Breast epithelium (tissue), 4 donors: ENCODE measurements at regions not wholly inside any gene's neighbourhood (a gene's known extent, or its start where the extent isn't known, plus 50 kb on each side); places are given as distances from the start of the nearest gene placed in this dataset.

ENCODE experiments used
- DNase-seq, 2 donors: peaks; one replicate each; pipeline ENCODE4 v3.0.0-alpha.2; 2019; ENCODE audit warnings: low spot score in 2 of 2
- H3K27ac ChIP-seq, 2 donors: fragments of 200-600 bp; sonication (generic) in 1 of 2; one replicate each; pipeline ENCODE4 v1.5.1; 2016 to 2019; ENCODE audit warnings: mild to moderate bottlenecking in 1 of 2
- H3K27me3 ChIP-seq, 2 donors: fragments of 200-600 bp; sonication (generic) in 1 of 2; one replicate each; pipeline versions ENCODE4 v1.5.1 to v1.6.0; 2017 to 2019; ENCODE audit warnings: control low read depth in 1 of 2, mild to moderate bottlenecking in 1 of 2
- H3K36me3 ChIP-seq: fragments of 200-600 bp; one replicate; pipeline ENCODE4 v1.5.1; 2019
- H3K4me1 ChIP-seq, 2 donors: fragments of 200-600 bp; sonication (generic); one replicate each; pipeline ENCODE4 v1.5.1; 2016 to 2019; ENCODE audit warnings: control low read depth in 1 of 2
- H3K4me3 ChIP-seq, 3 donors: fragments of 200-600 bp; sonication (generic); 1 replicate in 2 of 3; 2 replicates in 1 of 3; pipeline ENCODE4 v1.5.1; 2016 to 2019; ENCODE audit warnings: mild to moderate bottlenecking in 3 of 3, moderate library complexity in 2 of 3
- H3K9me3 ChIP-seq, 2 donors: fragments of 200-600 bp; sonication (generic) in 1 of 2; one replicate each; pipeline ENCODE4 v1.5.1; 2016 to 2019; ENCODE audit warnings: control low read depth in 1 of 2
- CTCF ChIP-seq, 3 donors: fragments of 450-650 bp; IDR thresholded peaks; one replicate each; pipeline ENCODE4 v1.5.1; 2016 to 2017; ENCODE audit warnings: antibody characterized with exemption in 3 of 3, mild to moderate bottlenecking in 3 of 3, moderate library complexity in 3 of 3
- POLR2A ChIP-seq: fragments of 450-650 bp; IDR thresholded peaks from one replicate; pipeline ENCODE4 v1.6.1; 2016; ENCODE audit warnings: antibody characterized with exemption, mild to moderate bottlenecking, moderate library complexity
- POLR2AphosphoS5 ChIP-seq, 3 donors: sonication (generic); formaldehyde crosslinking; IDR thresholded peaks; one replicate each; pipeline ENCODE4 v1.6.1; 2017; ENCODE audit warnings: antibody characterized with exemption in 3 of 3
- intact Hi-C: fragments of 100-400 bp; cut with DNase I; formaldehyde crosslinking; loops from one replicate; pipeline ENCODE4 v1.15.1; 2023; ENCODE audit warnings: low total_unique reads

- no peak for TF ChIP-seq CTCF (IDR thresholded peaks at IDR 0.05)
- no peak for TF ChIP-seq POLR2A
- no peak for TF ChIP-seq POLR2AphosphoS5 (IDR thresholded peaks at IDR 0.05)
- Histone ChIP-seq H3K36me3 (no peaks in the 10 kb centered on the region), H3K27ac (peak overlapping the region in 1 of 2 donors; percentile 35), H3K4me1 (no peaks in the 10 kb centered on the region), H3K9me3 (no peaks in the 10 kb centered on the region), H3K27me3 (no peaks in the 10 kb centered on the region), H3K4me3 (no peak overlapping the region)
- intact Hi-C loops = no loop called here
- DNase-seq = no peak
Observed at GRCh38 chr4:108529984-108530905, 90.1 kb upstream of the RPL34 start.

- no peaks in the 10 kb centered on the region for H3K36me3 ChIP-seq
- no peak for DNase-seq
- no peaks in the 10 kb centered on the region for H3K4me1 ChIP-seq
- H3K27ac ChIP-seq = no peak overlapping the region
- intact Hi-C loops = no loop called here
- H3K9me3 ChIP-seq = no peaks in the 10 kb centered on the region
- H3K4me3 ChIP-seq = no peak overlapping the region
- no peak for TF ChIP-seq POLR2A
- TF ChIP-seq CTCF (IDR thresholded peaks at IDR 0.05) = no peak
- TF ChIP-seq POLR2AphosphoS5 (IDR thresholded peaks at IDR 0.05) = no peak
- no peaks in the 10 kb centered on the region for H3K27me3 ChIP-seq
Observed at GRCh38 chr4:108529102-108529501, 91.3 kb upstream of the RPL34 start.

GRCh38 chr4:108527723-108528122 lies 92.7 kb upstream of the RPL34 start:
- intact Hi-C loops = no loop called here
- Histone ChIP-seq H3K9me3 (no peaks in the 10 kb centered on the region), H3K27ac (no peak overlapping the region), H3K36me3 (no peaks in the 10 kb centered on the region), H3K4me3 (no peak overlapping the region), H3K27me3 (no peaks in the 10 kb centered on the region), H3K4me1 (no peaks in the 10 kb centered on the region)
- no peak for TF ChIP-seq POLR2A
- TF ChIP-seq POLR2AphosphoS5 (IDR thresholded peaks at IDR 0.05) = no peak
- no peak for TF ChIP-seq CTCF (IDR thresholded peaks at IDR 0.05)
- DNase-seq = no peak

- no peaks in the 10 kb centered on the region for H3K36me3 ChIP-seq
- TF ChIP-seq POLR2AphosphoS5 (IDR thresholded peaks at IDR 0.05) (no peak), CTCF (IDR thresholded peaks at IDR 0.05) (no peak), POLR2A (no peak)
- no peak overlapping the region for H3K4me3 ChIP-seq
- no peak for DNase-seq
- no peaks in the 10 kb centered on the region for H3K9me3 ChIP-seq
- intact Hi-C loops = no loop called here
- no peak overlapping the region for H3K27ac ChIP-seq
- H3K4me1 ChIP-seq = no peaks in the 10 kb centered on the region
- no peaks in the 10 kb centered on the region for H3K27me3 ChIP-seq
Observed at GRCh38 chr4:108520807-108521206, 99.6 kb upstream of the RPL34 start.

- intact Hi-C loops = no loop called here
- H3K4me1 ChIP-seq = no peaks in the 10 kb centered on the region
- no peak for TF ChIP-seq POLR2AphosphoS5 (IDR thresholded peaks at IDR 0.05)
- TF ChIP-seq CTCF (IDR thresholded peaks at IDR 0.05) = no peak
- no peak for TF ChIP-seq POLR2A
Observed at GRCh38 chr4:108519911-108520601, 100.3 kb upstream of the RPL34 start.

More at GRCh38 chr4:108519911-108520601, 100.3 kb upstream of the RPL34 start:
- no peaks in the 10 kb centered on the region for H3K27me3 ChIP-seq
- no peaks in the 10 kb centered on the region for H3K9me3 ChIP-seq
- DNase-seq = no peak
- no peak overlapping the region for H3K4me3 ChIP-seq
- H3K27ac ChIP-seq = no peak overlapping the region
- no peaks in the 10 kb centered on the region for H3K36me3 ChIP-seq
